ENCODE measurements at regions not wholly inside any gene's neighbourhood (a gene's known extent, or its start where the extent isn't known, plus 50 kb on each side); places are given as distances from the start of the nearest gene placed in this dataset.

GRCh38 chr21:36250423-36251075 lies 69.4 kb upstream of the MORC3 start:
- no peaks in the 10 kb centered on the region for H4K20me1 ChIP-seq (ENCODE audit: insufficient read depth, low read length)
- no peaks in the 10 kb centered on the region for H3K9me3 ChIP-seq (ENCODE audit: insufficient read depth, low read length)
- H3K4me1 ChIP-seq (ENCODE audit: low read length): peaks cover 20% of the 10 kb centered on the region
- H3K36me3 ChIP-seq (replicated peaks; ENCODE audit: low read depth, low read length): peaks cover 4% of the 10 kb centered on the region
- H3K27me3 ChIP-seq (ENCODE audit: low read depth, low read length): no peaks in the 10 kb centered on the region
- TF ChIP-seq CTCF (IDR thresholded peaks at IDR 0.05; ENCODE audit: low read depth, low read length): no peak
- TF ChIP-seq EZH2phosphoT487 (IDR thresholded peaks at IDR 0.05; ENCODE audit: low read depth): no peak
- no peak overlapping the region for H3K9ac ChIP-seq (ENCODE audit: low read length)
- H3K4me2 ChIP-seq (ENCODE audit: low read length): no peak overlapping the region
- H3K4me3 ChIP-seq (ENCODE audit: low read length): no peak overlapping the region
- H3K79me2 ChIP-seq (ENCODE audit: low read length): no peaks in the 10 kb centered on the region
- H2AFZ ChIP-seq (ENCODE audit: low read depth, low read length): no peak overlapping the region
- H3K27ac ChIP-seq (ENCODE audit: low read length): no peak overlapping the region

GRCh38 chr21:36254106-36254941 lies 65.7 kb upstream of the MORC3 start:
- H2AFZ ChIP-seq (ENCODE audit: low read depth, low read length): no peak overlapping the region
- no peaks in the 10 kb centered on the region for H3K79me2 ChIP-seq (ENCODE audit: low read length)
- no peak for TF ChIP-seq EZH2phosphoT487 (IDR thresholded peaks at IDR 0.05; ENCODE audit: low read depth)
- TF ChIP-seq CTCF (IDR thresholded peaks at IDR 0.05; ENCODE audit: low read depth, low read length): no peak
- H3K4me1 ChIP-seq (ENCODE audit: low read length): peaks cover 37% of the 10 kb centered on the region
- H3K27me3 ChIP-seq (ENCODE audit: low read depth, low read length): no peaks in the 10 kb centered on the region
- no peaks in the 10 kb centered on the region for H3K9me3 ChIP-seq (ENCODE audit: insufficient read depth, low read length)
- peak overlapping the region; percentile 14; the same call in 1 of the 2 replicates for H3K9ac ChIP-seq (ENCODE audit: low read length)
- H3K4me3 ChIP-seq (ENCODE audit: low read length): peak overlapping the region; percentile 3; the same call in 1 of the 2 replicates
- peak overlapping the region; percentile 13; the same call in 1 of the 2 replicates for H3K27ac ChIP-seq (ENCODE audit: low read length)
- H3K36me3 ChIP-seq (replicated peaks; ENCODE audit: low read depth, low read length): peaks cover 2% of the 10 kb centered on the region
- no peaks in the 10 kb centered on the region for H4K20me1 ChIP-seq (ENCODE audit: insufficient read depth, low read length)
- H3K4me2 ChIP-seq (ENCODE audit: low read length): peak overlapping the region; percentile 65

GRCh38 chr21:36255663-36256062 lies 64.3 kb upstream of the MORC3 start:
- no peak for TF ChIP-seq EZH2phosphoT487 (IDR thresholded peaks at IDR 0.05; ENCODE audit: low read depth)
- TF ChIP-seq CTCF (IDR thresholded peaks at IDR 0.05; ENCODE audit: low read depth, low read length): no peak
- Histone ChIP-seq H3K27ac (ENCODE audit: low read length) (peak overlapping the region; percentile 67), H3K27me3 (ENCODE audit: low read depth, low read length) (no peaks in the 10 kb centered on the region), H3K4me3 (ENCODE audit: low read length) (peak overlapping the region; percentile 52), H3K9ac (ENCODE audit: low read length) (peak overlapping the region; percentile 14; the same call in 1 of the 2 replicates), H3K79me2 (ENCODE audit: low read length) (no peaks in the 10 kb centered on the region), H3K36me3 (replicated peaks; ENCODE audit: low read depth, low read length) (peaks cover 2% of the 10 kb centered on the region), H3K4me2 (ENCODE audit: low read length) (peak overlapping the region; percentile 65), H3K9me3 (ENCODE audit: insufficient read depth, low read length) (no peaks in the 10 kb centered on the region), H3K4me1 (ENCODE audit: low read length) (peaks cover 51% of the 10 kb centered on the region), H2AFZ (ENCODE audit: low read depth, low read length) (no peak overlapping the region), H4K20me1 (ENCODE audit: insufficient read depth, low read length) (no peaks in the 10 kb centered on the region)

GRCh38 chr21:36257657-36258056 lies 62.3 kb upstream of the MORC3 start:
- Histone ChIP-seq H3K4me3 (ENCODE audit: low read length) (no peak overlapping the region), H3K79me2 (ENCODE audit: low read length) (no peaks in the 10 kb centered on the region), H2AFZ (ENCODE audit: low read depth, low read length) (no peak overlapping the region), H3K4me1 (ENCODE audit: low read length) (peaks cover 65% of the 10 kb centered on the region), H4K20me1 (ENCODE audit: insufficient read depth, low read length) (no peaks in the 10 kb centered on the region), H3K9me3 (ENCODE audit: insufficient read depth, low read length) (no peaks in the 10 kb centered on the region), H3K4me2 (ENCODE audit: low read length) (no peak overlapping the region), H3K27me3 (ENCODE audit: low read depth, low read length) (no peaks in the 10 kb centered on the region), H3K9ac (ENCODE audit: low read length) (no peak overlapping the region), H3K36me3 (replicated peaks; ENCODE audit: low read depth, low read length) (peaks cover 2% of the 10 kb centered on the region), H3K27ac (ENCODE audit: low read length) (no peak overlapping the region)
- TF ChIP-seq EZH2phosphoT487 (IDR thresholded peaks at IDR 0.05; ENCODE audit: low read depth): no peak
- no peak for TF ChIP-seq CTCF (IDR thresholded peaks at IDR 0.05; ENCODE audit: low read depth, low read length)

Data from OCI-LY3 (cell line).